Stimulated activated CD4-positive, alpha-beta T cell treated with anti-CD3 and anti-CD28 coated beads, Interleukin-1b, Interleukin-23, amount 100 ng/mL, for 1 hour (primary cell): ENCODE measurements at regions not wholly inside any gene's neighbourhood (a gene's known extent, or its start where the extent isn't known, plus 50 kb on each side); places are given as distances from the start of the nearest gene placed in this dataset.

Experiments
- DNase-seq, 2 donors: peaks; one replicate each; pipeline ENCODE4 v3.0.0-alpha.2; 2020; ENCODE audit warnings: low read depth in 2 of 2

DNA sequence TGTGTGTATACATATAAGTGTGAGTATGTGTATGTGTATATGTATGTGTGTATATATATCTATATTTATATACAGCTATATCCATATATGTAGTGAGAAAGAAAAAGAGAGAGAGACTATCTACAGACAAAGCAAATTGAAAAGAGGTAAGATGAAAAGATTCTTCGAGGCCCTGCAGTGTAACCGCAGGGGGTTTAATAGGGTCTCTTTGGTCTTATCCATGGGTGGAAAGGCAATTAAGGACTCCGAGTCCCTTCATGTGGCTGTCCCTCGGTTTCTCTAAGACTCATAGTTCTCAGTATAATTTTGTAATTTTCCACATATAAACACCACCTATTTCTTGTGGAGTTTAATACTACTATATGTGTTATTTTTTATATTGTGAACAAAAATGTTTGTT lies 50.6 kb upstream of the JAZF1 start:
- DNase-seq, result no peak

GRCh38 chr7:28236560-28236959 lies 56.0 kb upstream of the JAZF1 start:
- DNase-seq, result no peak

- no peak for DNase-seq
Observed at GRCh38 chr7:28237363-28237762, 56.8 kb upstream of the JAZF1 start.

GRCh38 chr7:28239823-28240204 lies 59.2 kb upstream of the JAZF1 start:
- DNase-seq, result no peak

GRCh38 chr7:28240481-28240880 lies 59.9 kb upstream of the JAZF1 start:
- no peak for DNase-seq

GRCh38 chr7:28243861-28244260 lies 63.3 kb upstream of the JAZF1 start:
- DNase-seq, result no peak

GRCh38 chr7:28245123-28245878 lies 64.7 kb upstream of the JAZF1 start:
- DNase-seq, result no peak

- no peak for DNase-seq
Observed at GRCh38 chr7:28246921-28247461, 66.4 kb upstream of the JAZF1 start.

- no peak for DNase-seq
Observed at GRCh38 chr7:28258240-28258639, 77.6 kb upstream of the JAZF1 start.

DNA sequence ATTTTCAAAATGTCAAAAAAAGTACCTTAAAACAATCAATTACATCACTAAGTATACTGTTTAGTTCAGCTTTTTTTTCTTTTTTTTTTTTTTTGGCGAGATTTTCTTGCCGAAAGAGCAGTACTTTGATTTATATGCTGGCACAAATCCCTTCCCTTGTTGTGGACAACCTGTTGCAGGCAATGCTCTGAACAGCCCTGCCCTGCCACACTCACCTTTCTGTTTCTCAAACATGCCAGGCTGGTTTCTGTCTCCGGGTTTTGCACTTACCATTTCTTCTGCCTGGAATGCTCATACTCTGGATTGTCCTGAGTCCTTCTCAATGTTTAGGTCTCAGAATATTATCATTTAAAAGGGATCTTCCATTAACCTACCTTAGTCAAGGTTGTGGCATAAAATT lies 80.4 kb upstream of the JAZF1 start:
- DNase-seq, result no peak

DNA sequence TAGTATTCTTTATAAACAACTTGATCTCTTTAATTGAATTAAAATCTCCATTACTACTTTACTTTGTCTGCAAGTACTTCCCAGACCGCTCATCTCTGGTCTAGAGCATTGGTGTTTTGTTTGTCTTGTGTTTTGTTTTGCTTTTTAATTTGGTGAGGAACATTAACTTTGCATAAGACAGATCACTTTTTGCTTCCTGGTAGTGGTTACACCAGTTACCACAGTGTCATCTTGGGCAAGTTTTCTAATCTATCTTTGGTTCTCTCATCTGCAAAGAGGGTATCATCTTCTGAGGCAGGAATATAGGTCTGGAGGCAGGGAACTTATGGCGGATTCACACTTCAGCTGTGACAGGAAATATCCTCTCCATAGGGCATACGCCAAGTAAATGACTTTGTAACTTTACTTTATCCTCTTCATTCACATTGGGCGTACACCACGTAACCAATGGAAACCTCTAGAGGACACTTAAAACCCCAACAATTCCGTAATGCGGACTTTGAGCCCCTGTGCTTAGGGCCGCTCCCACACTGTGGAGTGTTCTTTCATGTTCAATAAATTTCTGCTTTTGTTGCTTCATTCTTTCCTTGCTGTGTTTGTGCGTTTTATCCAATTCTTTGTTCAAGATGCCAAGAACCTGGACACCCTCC lies 83.2 kb upstream of the JAZF1 start:
- DNase-seq, result no peak

DNA sequence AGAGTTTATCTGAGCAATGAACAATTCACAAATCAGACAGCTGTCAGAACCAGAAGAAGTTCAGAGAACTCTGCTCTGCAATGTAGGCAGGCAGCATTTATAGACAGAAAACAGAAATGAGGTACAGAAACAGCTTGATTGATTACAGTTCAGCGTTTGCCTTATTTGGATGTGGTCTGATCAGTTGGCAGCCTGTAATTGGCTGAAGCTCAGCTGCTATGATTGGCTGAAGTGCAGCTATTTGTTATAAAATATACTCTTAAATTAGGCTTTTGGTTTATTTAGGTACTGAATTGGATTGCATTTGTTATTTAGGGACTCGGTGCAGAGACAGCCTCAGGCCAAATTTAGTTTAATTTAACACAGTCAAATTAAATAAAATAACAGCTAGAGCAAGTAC lies 85.8 kb upstream of the JAZF1 start:
- no peak for DNase-seq

- DNase-seq, result no peak
Observed at GRCh38 chr7:28267012-28267411, 86.4 kb upstream of the JAZF1 start.

DNA sequence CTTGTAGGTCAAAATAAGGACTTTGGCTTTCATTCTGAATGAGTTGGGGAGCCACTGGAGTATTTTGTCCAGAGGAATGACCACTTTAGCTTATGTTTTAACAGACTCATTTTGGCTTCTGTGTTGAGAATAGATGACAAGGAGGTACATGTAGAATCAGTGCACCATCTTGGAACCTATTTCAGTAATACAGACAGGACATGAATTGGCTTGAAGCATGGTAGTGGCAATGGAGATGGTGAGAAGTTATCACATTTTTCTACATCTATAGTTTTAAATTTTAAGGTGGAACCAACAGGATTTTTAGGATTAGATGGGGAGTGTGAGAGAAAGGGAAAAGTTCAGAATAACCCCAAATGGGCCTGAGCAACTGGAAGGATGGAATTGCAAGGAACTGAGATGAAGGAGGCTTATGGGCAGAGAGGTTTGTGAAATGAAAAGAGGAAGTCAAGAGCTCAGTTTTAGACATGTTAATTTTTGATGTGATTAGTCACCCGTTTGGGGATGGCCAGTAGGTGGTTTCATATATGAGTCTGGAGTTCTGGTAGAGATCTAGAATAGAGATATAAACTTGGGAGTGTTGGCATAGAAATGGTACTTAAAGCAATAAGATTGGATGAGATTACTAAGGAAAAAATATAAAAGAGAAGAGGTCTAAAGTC lies 89.2 kb upstream of the JAZF1 start:
- DNase-seq, result no peak

DNA sequence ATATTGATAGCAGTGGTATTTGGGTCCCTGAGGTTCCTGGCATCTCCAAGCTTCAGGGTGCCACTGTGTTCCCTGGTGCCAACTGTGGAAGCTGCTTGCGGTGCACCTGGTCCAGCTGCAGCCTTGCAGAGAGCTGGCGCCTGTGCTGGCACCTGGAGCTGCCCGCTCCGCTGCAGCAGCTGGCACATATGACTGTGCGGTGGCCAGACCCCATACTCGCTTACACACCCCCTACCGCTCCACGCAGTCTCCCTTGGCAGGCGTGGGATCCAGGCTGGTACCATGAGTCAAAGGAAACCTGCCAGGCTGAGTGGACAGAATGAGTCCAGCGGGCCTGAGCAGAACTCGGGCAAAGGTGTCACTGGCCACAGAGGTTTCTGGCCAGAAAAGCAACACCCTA lies 89.9 kb upstream of the JAZF1 start:
- no peak for DNase-seq

DNA sequence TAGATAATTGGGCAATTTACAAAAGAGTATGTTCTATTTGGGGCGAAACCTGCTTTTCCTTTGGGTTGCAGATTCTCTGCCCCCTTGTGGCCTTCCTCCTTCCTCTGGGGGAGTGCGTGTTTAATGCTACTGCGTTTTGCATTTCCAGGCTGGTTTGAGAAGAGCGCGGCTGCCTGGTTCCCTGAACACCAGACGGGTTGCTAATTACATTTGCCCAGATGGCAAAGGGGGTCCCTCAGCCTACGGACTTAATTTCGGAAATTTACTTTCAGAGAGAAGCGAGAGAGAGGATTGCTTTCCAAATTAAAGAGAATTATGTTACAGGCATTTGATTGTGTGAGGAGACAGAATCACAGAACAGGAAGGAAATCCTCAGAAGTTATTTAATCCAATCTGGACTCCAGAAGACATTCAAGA lies 91.9 kb upstream of the JAZF1 start:
- peak in 1 of 2 donors; percentile 5 for DNase-seq

GRCh38 chr7:28276298-28276697 lies 95.7 kb upstream of the JAZF1 start:
- DNase-seq, result no peak

DNA sequence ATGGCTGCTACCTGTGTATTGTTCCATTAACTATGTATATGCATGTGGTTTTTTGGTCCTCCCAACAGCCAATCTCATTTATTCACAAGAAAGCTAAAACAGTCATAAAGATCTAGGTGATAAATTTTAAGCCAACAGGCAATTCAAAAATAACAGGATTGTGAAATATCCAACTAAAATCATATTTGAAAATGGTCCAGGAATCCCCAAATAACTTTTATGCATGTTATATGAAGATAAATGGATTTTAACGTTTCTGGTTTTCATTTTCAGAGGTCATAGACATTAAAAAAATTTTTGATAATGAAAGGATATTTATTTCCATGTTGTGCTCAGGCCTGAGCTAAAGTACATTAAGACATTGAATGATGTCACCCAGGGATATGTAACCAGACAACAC lies 96.8 kb upstream of the JAZF1 start:
- no peak for DNase-seq

DNA sequence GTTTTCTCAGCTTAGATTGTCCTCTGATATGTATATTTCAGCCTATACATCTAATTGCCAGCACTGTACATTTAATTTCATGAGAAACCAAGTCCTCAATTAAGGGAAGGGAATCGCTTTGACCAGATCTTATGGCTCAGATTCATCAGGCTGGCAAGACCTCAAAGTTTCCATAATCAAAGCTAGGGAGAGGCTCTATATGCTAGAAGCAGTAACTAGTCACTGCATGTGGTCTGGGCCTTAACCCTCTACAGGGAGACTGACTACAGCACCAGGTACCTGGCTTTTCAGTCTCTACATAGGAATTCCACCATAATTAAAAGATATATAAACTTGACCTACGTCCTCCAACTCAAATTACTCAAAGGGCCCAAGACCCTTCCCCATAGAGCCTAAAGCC lies 97.4 kb upstream of the JAZF1 start:
- DNase-seq, result no peak

DNA sequence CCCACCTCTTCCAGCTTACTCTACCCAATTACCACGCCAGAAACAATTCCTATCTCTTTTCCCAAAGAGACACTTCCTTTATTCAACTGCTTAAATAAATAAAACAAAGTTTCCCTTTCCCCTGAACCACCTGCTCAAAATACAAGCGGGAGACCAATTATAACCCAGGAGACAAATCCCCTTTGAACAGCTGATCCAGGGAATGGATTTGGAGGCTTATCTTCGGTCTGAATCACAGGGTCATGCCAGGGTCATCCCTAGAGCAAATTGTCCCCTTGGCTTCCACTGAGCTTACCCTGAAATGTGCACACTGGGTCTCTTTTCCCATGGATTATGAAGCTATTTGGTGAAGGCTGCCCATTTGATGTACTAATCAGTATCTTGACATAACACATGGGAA lies 99.9 kb upstream of the JAZF1 start:
- no peak for DNase-seq

DNA sequence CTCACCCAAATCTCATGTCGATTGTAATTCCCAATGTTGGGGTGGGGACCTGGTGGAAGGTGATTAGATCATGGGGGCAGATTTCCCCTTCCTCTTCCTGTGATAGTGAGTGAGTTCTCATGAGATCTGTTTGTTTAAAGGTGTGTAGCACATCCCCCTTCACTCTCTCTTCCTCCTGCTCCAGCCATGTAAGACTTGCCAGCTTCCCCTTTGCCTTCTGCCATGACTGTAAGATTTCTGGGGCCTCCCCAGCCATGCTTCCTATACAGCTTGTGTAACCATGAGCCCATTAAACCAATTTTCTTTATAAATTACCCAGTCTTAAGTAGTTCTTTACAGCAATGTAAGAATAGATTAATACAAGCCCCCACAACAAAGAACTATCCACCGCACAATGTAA lies 109.9 kb upstream of the JAZF1 start:
- DNase-seq, result no peak

DNA sequence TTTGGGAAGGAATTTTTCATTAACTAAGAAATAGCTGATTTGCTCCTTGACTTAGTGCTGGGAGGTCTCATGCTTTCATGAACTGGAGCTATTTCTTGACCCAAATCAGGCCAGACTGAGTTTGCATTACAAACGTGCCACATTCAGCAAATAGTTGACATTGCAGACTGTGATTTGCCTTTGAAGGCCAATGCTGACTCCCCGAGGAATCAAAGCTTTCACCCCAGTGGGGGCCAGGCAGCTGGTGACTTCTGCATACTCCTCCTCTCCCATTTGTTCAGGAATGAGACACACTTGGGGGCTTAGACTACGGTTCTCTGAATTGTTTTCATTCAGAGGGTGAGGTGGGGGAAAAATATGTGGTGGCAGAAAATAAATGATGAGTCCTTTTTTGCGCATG lies 111.0 kb upstream of the JAZF1 start:
- no peak for DNase-seq
